WTC11 (cell line): ENCODE measurements at regions not wholly inside any gene's neighbourhood (a gene's known extent, or its start where the extent isn't known, plus 50 kb on each side); places are given as distances from the start of the nearest gene placed in this dataset.

ENCODE experiments used
- ATAC-seq: fragments of 200-7000 bp; cut with Tn5 transposase; 2 replicates; pipeline ENCODE4 v1.10.0; 2021; ENCODE audit warnings: mild to moderate bottlenecking, moderate library complexity
- CTCF ChIA-PET: fragments of 300-600 bp; sonication (Branson Sonifier 250); formaldehyde crosslinking; loops from one replicate; lab custom pipeline; 2021; ENCODE audit warnings: antibody characterized with exemption; lab: Charles Lee
- POLR2A ChIA-PET: fragments of 350-600 bp; sonication (Branson Sonifier 250); formaldehyde crosslinking; loops from one replicate; lab custom pipeline; 2021; ENCODE audit warnings: antibody characterized with exemption; lab: Charles Lee
- DNase-seq: peaks from one replicate; pipeline ENCODE4 v3.0.0; 2021; ENCODE audit warnings: low spot score
- H3K27ac Mint-ChIP-seq: 2 replicates; pipeline ENCODE4 v1.8.0; 2021; ENCODE audit warnings: mixed read lengths
- H3K27me3 Mint-ChIP-seq: 2 replicates; pipeline ENCODE4 v1.8.0; 2021; ENCODE audit warnings: low read depth, mild to moderate bottlenecking, moderate library complexity, mixed read lengths
- H3K36me3 Mint-ChIP-seq: 2 replicates; pipeline ENCODE4 v1.8.0; 2021; ENCODE audit warnings: mixed read lengths
- H3K4me1 Mint-ChIP-seq: 2 replicates; pipeline ENCODE4 v1.8.0; 2022; ENCODE audit warnings: mixed read lengths
- H3K4me3 Mint-ChIP-seq: 2 replicates; pipeline ENCODE4 v1.8.0; 2021; ENCODE audit warnings: mild to moderate bottlenecking, moderate library complexity, mixed read lengths
- H3K9me3 Mint-ChIP-seq: 2 replicates; pipeline ENCODE4 v1.8.0; 2021; ENCODE audit warnings: mixed read lengths
- CBFB ChIP-seq: sonication (generic); formaldehyde crosslinking; IDR thresholded peaks from 2 replicates; pipeline ENCODE4 v1.8.1; 2022; ENCODE audit warnings: mild to moderate bottlenecking, low read depth, missing genetic modification reagents
- FOXK1 ChIP-seq: sonication (generic); formaldehyde crosslinking; IDR thresholded peaks from 2 replicates; pipeline ENCODE4 v1.8.0; 2022; ENCODE audit warnings: mild to moderate bottlenecking, moderate library complexity, missing genetic modification reagents
- GTF2I ChIP-seq: fragments of 250-450 bp; sonication (Bioruptor Pico); conservative IDR thresholded peaks from 2 replicates; pipeline ENCODE4 v1.4.0; 2021; ENCODE audit warnings: mild to moderate bottlenecking
- JAZF1 ChIP-seq: fragments of 250-450 bp; sonication (Bioruptor Pico); IDR thresholded peaks from 2 replicates; pipeline ENCODE4 v1.9.0; 2021; ENCODE audit warnings: moderate library complexity, mild to moderate bottlenecking, inconsistent platforms
- NR2C2 ChIP-seq: sonication (generic); formaldehyde crosslinking; IDR thresholded peaks from 2 replicates; pipeline ENCODE4 v1.8.0; 2022; ENCODE audit warnings: mild to moderate bottlenecking, missing genetic modification reagents
- PRRX2 ChIP-seq: fragments of 250-450 bp; sonication (Bioruptor Pico); IDR thresholded peaks from 2 replicates; pipeline ENCODE4 v1.8.0; 2021; ENCODE audit warnings: mild to moderate bottlenecking
- SMAD4 ChIP-seq: sonication (generic); formaldehyde crosslinking; IDR thresholded peaks from 2 replicates; pipeline ENCODE4 v1.8.0; 2022; ENCODE audit warnings: mild to moderate bottlenecking, missing genetic modification reagents
- TEAD1 ChIP-seq: sonication (generic); formaldehyde crosslinking; IDR thresholded peaks from 2 replicates; pipeline ENCODE4 v1.8.0; 2022; ENCODE audit warnings: mild to moderate bottlenecking, missing genetic modification reagents
- ZNF121 ChIP-seq: sonication (generic); formaldehyde crosslinking; IDR thresholded peaks from 2 replicates; pipeline ENCODE4 v1.8.0; 2023; ENCODE audit warnings: missing genetic modification reagents
- TF ChIP-seq, protein P1 (sequence below): sonication (generic); formaldehyde crosslinking; IDR thresholded peaks from 2 replicates; pipeline ENCODE4 v1.8.1; 2022; ENCODE audit warnings: low read depth, missing genetic modification reagents, borderline replicate concordance
- TF ChIP-seq, protein P2 (sequence below): fragments of 250-450 bp; sonication (Bioruptor Pico); IDR thresholded peaks from 2 replicates; pipeline ENCODE4 v1.9.0; 2021; ENCODE audit warnings: mild to moderate bottlenecking
- TF ChIP-seq, protein P3 (sequence below): fragments of 250-450 bp; sonication (Bioruptor Pico); IDR thresholded peaks from 2 replicates; pipeline ENCODE4 v1.8.0; 2021; ENCODE audit warnings: mild to moderate bottlenecking
- TF ChIP-seq, protein P4 (sequence below): sonication (generic); formaldehyde crosslinking; IDR thresholded peaks from 2 replicates; pipeline ENCODE4 v1.8.1; 2023; ENCODE audit warnings: mild to moderate bottlenecking, missing genetic modification reagents
- TF ChIP-seq, protein P5 (sequence below): sonication (generic); formaldehyde crosslinking; IDR thresholded peaks from 2 replicates; pipeline ENCODE4 v1.8.0; 2022; ENCODE audit warnings: mild to moderate bottlenecking, missing genetic modification reagents
- TF ChIP-seq, protein P6 (sequence below): sonication (generic); formaldehyde crosslinking; IDR thresholded peaks from 2 replicates; pipeline ENCODE4 v1.8.1; 2023; ENCODE audit warnings: mild to moderate bottlenecking, moderate library complexity, missing genetic modification reagents
- TF ChIP-seq, protein P7 (sequence below): sonication (generic); formaldehyde crosslinking; IDR thresholded peaks from 2 replicates; pipeline ENCODE4 v1.8.1; 2022; ENCODE audit warnings: mild to moderate bottlenecking, missing genetic modification reagents, moderate library complexity, borderline replicate concordance
- TF ChIP-seq, protein P8 (sequence below): sonication (generic); formaldehyde crosslinking; IDR thresholded peaks from 2 replicates; pipeline ENCODE4 v1.8.0; 2022; ENCODE audit warnings: mild to moderate bottlenecking, missing genetic modification reagents
- TF ChIP-seq, protein P9 (sequence below): sonication (generic); formaldehyde crosslinking; IDR thresholded peaks from 2 replicates; pipeline ENCODE4 v1.8.0; 2023; ENCODE audit warnings: mild to moderate bottlenecking, missing genetic modification reagents
- TF ChIP-seq, protein P10 (sequence below): fragments of 250-450 bp; sonication (Bioruptor Pico); IDR thresholded peaks from 2 replicates; pipeline ENCODE4 v1.9.0; 2021; ENCODE audit warnings: mild to moderate bottlenecking, borderline replicate concordance

DNA sequence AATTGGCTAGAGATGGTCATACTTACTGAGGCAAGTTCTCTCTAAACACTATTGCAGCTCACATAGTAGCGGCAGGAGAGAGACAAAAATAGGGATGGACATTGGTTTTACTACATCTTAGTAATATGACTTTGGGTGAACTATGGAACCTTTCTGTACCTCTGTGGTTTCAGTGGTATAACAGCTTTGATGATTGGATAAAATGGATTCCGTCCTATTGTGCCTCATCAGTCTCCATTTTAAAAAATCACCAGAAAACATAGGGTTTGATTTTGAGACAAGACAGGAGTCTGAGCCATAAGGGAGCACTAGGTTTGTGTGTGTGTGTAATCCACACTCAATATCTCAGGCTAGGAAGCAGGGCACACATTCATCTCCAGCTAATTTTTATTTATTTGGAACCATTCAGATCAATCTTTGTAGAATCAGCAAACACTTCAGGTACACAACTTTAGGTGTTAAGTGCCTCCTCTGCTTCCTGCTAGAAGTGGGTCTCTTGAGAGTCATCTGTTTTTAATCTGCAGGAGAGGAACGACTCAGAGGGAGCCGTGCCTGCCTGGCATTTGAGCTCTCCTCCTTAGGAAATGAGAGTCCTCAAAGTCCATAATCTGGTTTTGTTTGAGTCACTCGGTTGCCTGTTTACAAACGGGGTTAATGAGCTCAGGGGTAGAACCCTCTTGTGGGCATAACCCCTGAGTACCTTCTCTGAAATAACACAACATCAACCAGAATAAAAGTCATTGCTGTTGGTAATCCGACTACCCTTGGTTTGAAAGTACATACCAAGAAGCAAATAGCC lies 238.5 kb upstream of the BOD1L1 start:
- ATAC-seq (no peak), DNase-seq (no peak)
- H3K27ac Mint-ChIP-seq = no peak overlapping the region
- ChIA-PET CTCF (interaction anchor here (2.1 kb wide), 1 partner anchor 211 kb away, joined by 6 read pairs; no protein-coding TSS in a partner anchor), POLR2A (no interaction called here)
- H3K9me3 Mint-ChIP-seq = peaks cover 21% of the 10 kb centered on the region
- H3K27me3 Mint-ChIP-seq = no peaks in the 10 kb centered on the region
- no peak overlapping the region for H3K4me3 Mint-ChIP-seq
- peaks cover 9% of the 10 kb centered on the region for H3K36me3 Mint-ChIP-seq
- peaks cover 8% of the 10 kb centered on the region for H3K4me1 Mint-ChIP-seq
- TF ChIP-seq FOXK1 (CRISPR knock-in tag) (no peak), ZNF121 (CRISPR knock-in tag) (no peak), CBFB (CRISPR knock-in tag) (no peak), JAZF1 (CRISPR knock-in tag) (no peak), PRRX2 (CRISPR knock-in tag) (no peak), SMAD4 (CRISPR knock-in tag) (no peak), GTF2I (no peak), TEAD1 (no peak), NR2C2 (CRISPR knock-in tag) (no peak)
- TF ChIP-seq, protein P1, sequence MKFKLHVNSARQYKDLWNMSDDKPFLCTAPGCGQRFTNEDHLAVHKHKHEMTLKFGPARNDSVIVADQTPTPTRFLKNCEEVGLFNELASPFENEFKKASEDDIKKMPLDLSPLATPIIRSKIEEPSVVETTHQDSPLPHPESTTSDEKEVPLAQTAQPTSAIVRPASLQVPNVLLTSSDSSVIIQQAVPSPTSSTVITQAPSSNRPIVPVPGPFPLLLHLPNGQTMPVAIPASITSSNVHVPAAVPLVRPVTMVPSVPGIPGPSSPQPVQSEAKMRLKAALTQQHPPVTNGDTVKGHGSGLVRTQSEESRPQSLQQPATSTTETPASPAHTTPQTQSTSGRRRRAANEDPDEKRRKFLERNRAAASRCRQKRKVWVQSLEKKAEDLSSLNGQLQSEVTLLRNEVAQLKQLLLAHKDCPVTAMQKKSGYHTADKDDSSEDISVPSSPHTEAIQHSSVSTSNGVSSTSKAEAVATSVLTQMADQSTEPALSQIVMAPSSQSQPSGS (CRISPR knock-in tag) = no peak
- TF ChIP-seq, protein P2, sequence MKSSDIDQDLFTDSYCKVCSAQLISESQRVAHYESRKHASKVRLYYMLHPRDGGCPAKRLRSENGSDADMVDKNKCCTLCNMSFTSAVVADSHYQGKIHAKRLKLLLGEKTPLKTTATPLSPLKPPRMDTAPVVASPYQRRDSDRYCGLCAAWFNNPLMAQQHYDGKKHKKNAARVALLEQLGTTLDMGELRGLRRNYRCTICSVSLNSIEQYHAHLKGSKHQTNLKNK = no peak
- TF ChIP-seq, protein P3, sequence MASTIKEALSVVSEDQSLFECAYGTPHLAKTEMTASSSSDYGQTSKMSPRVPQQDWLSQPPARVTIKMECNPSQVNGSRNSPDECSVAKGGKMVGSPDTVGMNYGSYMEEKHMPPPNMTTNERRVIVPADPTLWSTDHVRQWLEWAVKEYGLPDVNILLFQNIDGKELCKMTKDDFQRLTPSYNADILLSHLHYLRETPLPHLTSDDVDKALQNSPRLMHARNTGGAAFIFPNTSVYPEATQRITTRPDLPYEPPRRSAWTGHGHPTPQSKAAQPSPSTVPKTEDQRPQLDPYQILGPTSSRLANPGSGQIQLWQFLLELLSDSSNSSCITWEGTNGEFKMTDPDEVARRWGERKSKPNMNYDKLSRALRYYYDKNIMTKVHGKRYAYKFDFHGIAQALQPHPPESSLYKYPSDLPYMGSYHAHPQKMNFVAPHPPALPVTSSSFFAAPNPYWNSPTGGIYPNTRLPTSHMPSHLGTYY (CRISPR knock-in tag) = no peak
- TF ChIP-seq, protein P4, sequence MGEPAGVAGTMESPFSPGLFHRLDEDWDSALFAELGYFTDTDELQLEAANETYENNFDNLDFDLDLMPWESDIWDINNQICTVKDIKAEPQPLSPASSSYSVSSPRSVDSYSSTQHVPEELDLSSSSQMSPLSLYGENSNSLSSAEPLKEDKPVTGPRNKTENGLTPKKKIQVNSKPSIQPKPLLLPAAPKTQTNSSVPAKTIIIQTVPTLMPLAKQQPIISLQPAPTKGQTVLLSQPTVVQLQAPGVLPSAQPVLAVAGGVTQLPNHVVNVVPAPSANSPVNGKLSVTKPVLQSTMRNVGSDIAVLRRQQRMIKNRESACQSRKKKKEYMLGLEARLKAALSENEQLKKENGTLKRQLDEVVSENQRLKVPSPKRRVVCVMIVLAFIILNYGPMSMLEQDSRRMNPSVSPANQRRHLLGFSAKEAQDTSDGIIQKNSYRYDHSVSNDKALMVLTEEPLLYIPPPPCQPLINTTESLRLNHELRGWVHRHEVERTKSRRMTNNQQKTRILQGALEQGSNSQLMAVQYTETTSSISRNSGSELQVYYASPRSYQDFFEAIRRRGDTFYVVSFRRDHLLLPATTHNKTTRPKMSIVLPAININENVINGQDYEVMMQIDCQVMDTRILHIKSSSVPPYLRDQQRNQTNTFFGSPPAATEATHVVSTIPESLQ (CRISPR knock-in tag) = no peak
- TF ChIP-seq, protein P5, sequence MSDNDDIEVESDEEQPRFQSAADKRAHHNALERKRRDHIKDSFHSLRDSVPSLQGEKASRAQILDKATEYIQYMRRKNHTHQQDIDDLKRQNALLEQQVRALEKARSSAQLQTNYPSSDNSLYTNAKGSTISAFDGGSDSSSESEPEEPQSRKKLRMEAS = no peak
- TF ChIP-seq, protein P6, sequence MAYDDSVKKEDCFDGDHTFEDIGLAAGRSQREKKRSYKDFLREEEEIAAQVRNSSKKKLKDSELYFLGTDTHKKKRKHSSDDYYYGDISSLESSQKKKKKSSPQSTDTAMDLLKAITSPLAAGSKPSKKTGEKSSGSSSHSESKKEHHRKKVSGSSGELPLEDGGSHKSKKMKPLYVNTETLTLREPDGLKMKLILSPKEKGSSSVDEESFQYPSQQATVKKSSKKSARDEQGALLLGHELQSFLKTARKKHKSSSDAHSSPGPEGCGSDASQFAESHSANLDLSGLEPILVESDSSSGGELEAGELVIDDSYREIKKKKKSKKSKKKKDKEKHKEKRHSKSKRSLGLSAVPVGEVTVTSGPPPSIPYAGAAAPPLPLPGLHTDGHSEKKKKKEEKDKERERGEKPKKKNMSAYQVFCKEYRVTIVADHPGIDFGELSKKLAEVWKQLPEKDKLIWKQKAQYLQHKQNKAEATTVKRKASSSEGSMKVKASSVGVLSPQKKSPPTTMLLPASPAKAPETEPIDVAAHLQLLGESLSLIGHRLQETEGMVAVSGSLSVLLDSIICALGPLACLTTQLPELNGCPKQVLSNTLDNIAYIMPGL (CRISPR knock-in tag) = no peak
- TF ChIP-seq, protein P7, sequence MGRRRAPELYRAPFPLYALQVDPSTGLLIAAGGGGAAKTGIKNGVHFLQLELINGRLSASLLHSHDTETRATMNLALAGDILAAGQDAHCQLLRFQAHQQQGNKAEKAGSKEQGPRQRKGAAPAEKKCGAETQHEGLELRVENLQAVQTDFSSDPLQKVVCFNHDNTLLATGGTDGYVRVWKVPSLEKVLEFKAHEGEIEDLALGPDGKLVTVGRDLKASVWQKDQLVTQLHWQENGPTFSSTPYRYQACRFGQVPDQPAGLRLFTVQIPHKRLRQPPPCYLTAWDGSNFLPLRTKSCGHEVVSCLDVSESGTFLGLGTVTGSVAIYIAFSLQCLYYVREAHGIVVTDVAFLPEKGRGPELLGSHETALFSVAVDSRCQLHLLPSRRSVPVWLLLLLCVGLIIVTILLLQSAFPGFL (CRISPR knock-in tag) = no peak
- TF ChIP-seq, protein P8, sequence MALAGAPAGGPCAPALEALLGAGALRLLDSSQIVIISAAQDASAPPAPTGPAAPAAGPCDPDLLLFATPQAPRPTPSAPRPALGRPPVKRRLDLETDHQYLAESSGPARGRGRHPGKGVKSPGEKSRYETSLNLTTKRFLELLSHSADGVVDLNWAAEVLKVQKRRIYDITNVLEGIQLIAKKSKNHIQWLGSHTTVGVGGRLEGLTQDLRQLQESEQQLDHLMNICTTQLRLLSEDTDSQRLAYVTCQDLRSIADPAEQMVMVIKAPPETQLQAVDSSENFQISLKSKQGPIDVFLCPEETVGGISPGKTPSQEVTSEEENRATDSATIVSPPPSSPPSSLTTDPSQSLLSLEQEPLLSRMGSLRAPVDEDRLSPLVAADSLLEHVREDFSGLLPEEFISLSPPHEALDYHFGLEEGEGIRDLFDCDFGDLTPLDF (CRISPR knock-in tag) = no peak
- TF ChIP-seq, protein P9, sequence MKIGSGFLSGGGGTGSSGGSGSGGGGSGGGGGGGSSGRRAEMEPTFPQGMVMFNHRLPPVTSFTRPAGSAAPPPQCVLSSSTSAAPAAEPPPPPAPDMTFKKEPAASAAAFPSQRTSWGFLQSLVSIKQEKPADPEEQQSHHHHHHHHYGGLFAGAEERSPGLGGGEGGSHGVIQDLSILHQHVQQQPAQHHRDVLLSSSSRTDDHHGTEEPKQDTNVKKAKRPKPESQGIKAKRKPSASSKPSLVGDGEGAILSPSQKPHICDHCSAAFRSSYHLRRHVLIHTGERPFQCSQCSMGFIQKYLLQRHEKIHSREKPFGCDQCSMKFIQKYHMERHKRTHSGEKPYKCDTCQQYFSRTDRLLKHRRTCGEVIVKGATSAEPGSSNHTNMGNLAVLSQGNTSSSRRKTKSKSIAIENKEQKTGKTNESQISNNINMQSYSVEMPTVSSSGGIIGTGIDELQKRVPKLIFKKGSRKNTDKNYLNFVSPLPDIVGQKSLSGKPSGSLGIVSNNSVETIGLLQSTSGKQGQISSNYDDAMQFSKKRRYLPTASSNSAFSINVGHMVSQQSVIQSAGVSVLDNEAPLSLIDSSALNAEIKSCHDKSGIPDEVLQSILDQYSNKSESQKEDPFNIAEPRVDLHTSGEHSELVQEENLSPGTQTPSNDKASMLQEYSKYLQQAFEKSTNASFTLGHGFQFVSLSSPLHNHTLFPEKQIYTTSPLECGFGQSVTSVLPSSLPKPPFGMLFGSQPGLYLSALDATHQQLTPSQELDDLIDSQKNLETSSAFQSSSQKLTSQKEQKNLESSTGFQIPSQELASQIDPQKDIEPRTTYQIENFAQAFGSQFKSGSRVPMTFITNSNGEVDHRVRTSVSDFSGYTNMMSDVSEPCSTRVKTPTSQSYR (CRISPR knock-in tag) = no peak
- TF ChIP-seq, protein P10, sequence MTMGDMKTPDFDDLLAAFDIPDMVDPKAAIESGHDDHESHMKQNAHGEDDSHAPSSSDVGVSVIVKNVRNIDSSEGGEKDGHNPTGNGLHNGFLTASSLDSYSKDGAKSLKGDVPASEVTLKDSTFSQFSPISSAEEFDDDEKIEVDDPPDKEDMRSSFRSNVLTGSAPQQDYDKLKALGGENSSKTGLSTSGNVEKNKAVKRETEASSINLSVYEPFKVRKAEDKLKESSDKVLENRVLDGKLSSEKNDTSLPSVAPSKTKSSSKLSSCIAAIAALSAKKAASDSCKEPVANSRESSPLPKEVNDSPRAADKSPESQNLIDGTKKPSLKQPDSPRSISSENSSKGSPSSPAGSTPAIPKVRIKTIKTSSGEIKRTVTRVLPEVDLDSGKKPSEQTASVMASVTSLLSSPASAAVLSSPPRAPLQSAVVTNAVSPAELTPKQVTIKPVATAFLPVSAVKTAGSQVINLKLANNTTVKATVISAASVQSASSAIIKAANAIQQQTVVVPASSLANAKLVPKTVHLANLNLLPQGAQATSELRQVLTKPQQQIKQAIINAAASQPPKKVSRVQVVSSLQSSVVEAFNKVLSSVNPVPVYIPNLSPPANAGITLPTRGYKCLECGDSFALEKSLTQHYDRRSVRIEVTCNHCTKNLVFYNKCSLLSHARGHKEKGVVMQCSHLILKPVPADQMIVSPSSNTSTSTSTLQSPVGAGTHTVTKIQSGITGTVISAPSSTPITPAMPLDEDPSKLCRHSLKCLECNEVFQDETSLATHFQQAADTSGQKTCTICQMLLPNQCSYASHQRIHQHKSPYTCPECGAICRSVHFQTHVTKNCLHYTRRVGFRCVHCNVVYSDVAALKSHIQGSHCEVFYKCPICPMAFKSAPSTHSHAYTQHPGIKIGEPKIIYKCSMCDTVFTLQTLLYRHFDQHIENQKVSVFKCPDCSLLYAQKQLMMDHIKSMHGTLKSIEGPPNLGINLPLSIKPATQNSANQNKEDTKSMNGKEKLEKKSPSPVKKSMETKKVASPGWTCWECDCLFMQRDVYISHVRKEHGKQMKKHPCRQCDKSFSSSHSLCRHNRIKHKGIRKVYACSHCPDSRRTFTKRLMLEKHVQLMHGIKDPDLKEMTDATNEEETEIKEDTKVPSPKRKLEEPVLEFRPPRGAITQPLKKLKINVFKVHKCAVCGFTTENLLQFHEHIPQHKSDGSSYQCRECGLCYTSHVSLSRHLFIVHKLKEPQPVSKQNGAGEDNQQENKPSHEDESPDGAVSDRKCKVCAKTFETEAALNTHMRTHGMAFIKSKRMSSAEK = no peak
